ENCODE measurements at regions not wholly inside any gene's neighbourhood (a gene's known extent, or its start where the extent isn't known, plus 50 kb on each side); places are given as distances from the start of the nearest gene placed in this dataset.

GRCh38 chr10:10779511-10779910 lies 238.2 kb upstream of the CELF2 start:
- no peak for DNase-seq
- Mint-ChIP-seq H3K4me3 (ENCODE audit: unreplicated experiment) (no peak overlapping the region), H3K9me3 (ENCODE audit: unreplicated experiment) (peaks cover 18% of the 10 kb centered on the region), H3K27ac (ENCODE audit: unreplicated experiment) (no peak overlapping the region), H3K4me1 (ENCODE audit: low read depth, unreplicated experiment) (no peaks in the 10 kb centered on the region), H3K27me3 (ENCODE audit: insufficient read depth, unreplicated experiment) (peaks cover 9% of the 10 kb centered on the region), H3K36me3 (ENCODE audit: insufficient read depth, unreplicated experiment) (no peaks in the 10 kb centered on the region)
- no peaks in the 10 kb centered on the region for H3K4me1 ChIP-seq
- POLR2A ChIA-PET = no interaction called here
- no peak for TF ChIP-seq CTCF (IDR thresholded peaks at IDR 0.05; ENCODE audit: insufficient read depth in 1 of 2, low read depth in 1 of 2, low read length in 1 of 2, severe bottlenecking in 1 of 2, unreplicated experiment in 1 of 2)
- H3K4me3 ChIP-seq (ENCODE audit: low read depth, low read length) = no peak overlapping the region
- intact Hi-C loops (cut with micrococcal nuclease; ENCODE audit: unreplicated experiment) = no loop called here
- no peaks in the 10 kb centered on the region for H3K36me3 ChIP-seq (ENCODE audit: control insufficient read depth, insufficient read depth, low read length)
- H3K9me3 ChIP-seq = 0 out of 2 replicates have a peak, but pooled peaks cover 6% of the 10 kb centered on the region
- CTCF ChIA-PET = no interaction called here
- BruUV-seq (replicated peaks) = no TSS peak
- H3K27me3 ChIP-seq (replicated peaks; ENCODE audit: control insufficient read depth, insufficient read depth, low read length) = no peaks in the 10 kb centered on the region

- no peak for DNase-seq
- H3K27ac Mint-ChIP-seq (ENCODE audit: unreplicated experiment) = no peak overlapping the region
- H3K4me3 Mint-ChIP-seq (ENCODE audit: unreplicated experiment) = no peak overlapping the region
- ChIA-PET CTCF (no interaction called here), POLR2A (no interaction called here)
- peaks cover 9% of the 10 kb centered on the region for H3K27me3 Mint-ChIP-seq (ENCODE audit: insufficient read depth, unreplicated experiment)
- no peaks in the 10 kb centered on the region for H3K36me3 Mint-ChIP-seq (ENCODE audit: insufficient read depth, unreplicated experiment)
- peaks cover 6% of the 10 kb centered on the region for H3K4me1 ChIP-seq
- intact Hi-C loops (cut with micrococcal nuclease; ENCODE audit: unreplicated experiment) = no loop called here
- no TSS peak for BruUV-seq (replicated peaks)
- H3K4me1 Mint-ChIP-seq (ENCODE audit: low read depth, unreplicated experiment) = no peaks in the 10 kb centered on the region
- H3K4me3 ChIP-seq (ENCODE audit: low read depth, low read length) = no peak overlapping the region
- no peak for TF ChIP-seq CTCF (IDR thresholded peaks at IDR 0.05; ENCODE audit: insufficient read depth in 1 of 2, low read depth in 1 of 2, low read length in 1 of 2, severe bottlenecking in 1 of 2, unreplicated experiment in 1 of 2)
- H3K27me3 ChIP-seq (replicated peaks; ENCODE audit: control insufficient read depth, insufficient read depth, low read length) = no peaks in the 10 kb centered on the region
- peaks cover 18% of the 10 kb centered on the region for H3K9me3 Mint-ChIP-seq (ENCODE audit: unreplicated experiment)
- H3K36me3 ChIP-seq (ENCODE audit: control insufficient read depth, insufficient read depth, low read length) = no peaks in the 10 kb centered on the region
- peaks cover 11% of the 10 kb centered on the region; the same call in 1 of the 2 replicates for H3K9me3 ChIP-seq
Observed at GRCh38 chr10:10780746-10781145, 236.9 kb upstream of the CELF2 start.

- H3K36me3 Mint-ChIP-seq (ENCODE audit: insufficient read depth, unreplicated experiment) = no peaks in the 10 kb centered on the region
- no peak for DNase-seq
- no peaks in the 10 kb centered on the region for H3K4me1 Mint-ChIP-seq (ENCODE audit: low read depth, unreplicated experiment)
- no peak overlapping the region for H3K27ac Mint-ChIP-seq (ENCODE audit: unreplicated experiment)
- no peak overlapping the region for H3K4me3 Mint-ChIP-seq (ENCODE audit: unreplicated experiment)
- intact Hi-C loops (cut with micrococcal nuclease; ENCODE audit: unreplicated experiment) = no loop called here
- ChIA-PET CTCF (no interaction called here), POLR2A (interaction anchor here (0.6 kb wide), 1 partner anchor 64 kb away, joined by 6 read pairs; no protein-coding TSS in a partner anchor)
- no TSS peak for BruUV-seq (replicated peaks)
- no peaks in the 10 kb centered on the region for H3K27me3 ChIP-seq (replicated peaks; ENCODE audit: control insufficient read depth, insufficient read depth, low read length)
- peaks cover 6% of the 10 kb centered on the region for H3K9me3 Mint-ChIP-seq (ENCODE audit: unreplicated experiment)
- no peak overlapping the region for H3K4me3 ChIP-seq (ENCODE audit: low read depth, low read length)
- peaks cover 11% of the 10 kb centered on the region; the same call in 1 of the 2 replicates for H3K9me3 ChIP-seq
- no peaks in the 10 kb centered on the region for H3K36me3 ChIP-seq (ENCODE audit: control insufficient read depth, insufficient read depth, low read length)
- no peak for TF ChIP-seq CTCF (IDR thresholded peaks at IDR 0.05; ENCODE audit: insufficient read depth in 1 of 2, low read depth in 1 of 2, low read length in 1 of 2, severe bottlenecking in 1 of 2, unreplicated experiment in 1 of 2)
- peaks cover 2% of the 10 kb centered on the region for H3K27me3 Mint-ChIP-seq (ENCODE audit: insufficient read depth, unreplicated experiment)
- H3K4me1 ChIP-seq = peaks cover 6% of the 10 kb centered on the region
Observed at GRCh38 chr10:10782603-10783002, 235.1 kb upstream of the CELF2 start.
